Glutamatergic neuron (in vitro differentiated cells): ENCODE measurements at regions not wholly inside any gene's neighbourhood (a gene's known extent, or its start where the extent isn't known, plus 50 kb on each side); places are given as distances from the start of the nearest gene placed in this dataset.
"Not testable (repeated sequence)": the region's sequence is repeated elsewhere in the genome, so short reads cannot be mapped to it uniquely, and the experiment has no call there.

ENCODE experiments used
- DNase-seq: peaks from one replicate; pipeline ENCODE4 v3.0.0; 2022
- H3K27ac Mint-ChIP-seq: one replicate; pipeline ENCODE4 v1.8.0; 2020; ENCODE audit warnings: mild to moderate bottlenecking, mixed read lengths, inconsistent platforms; ENCODE audit not compliant: unreplicated experiment
- H3K27me3 Mint-ChIP-seq: one replicate; pipeline ENCODE4 v1.8.0; 2020; ENCODE audit warnings: mild to moderate bottlenecking, moderate library complexity, mixed read lengths, inconsistent platforms; ENCODE audit not compliant: unreplicated experiment
- H3K36me3 Mint-ChIP-seq: one replicate; pipeline ENCODE4 v1.8.0; 2020; ENCODE audit warnings: mild to moderate bottlenecking, mixed read lengths, inconsistent platforms; ENCODE audit not compliant: unreplicated experiment
- H3K4me1 Mint-ChIP-seq: one replicate; pipeline ENCODE4 v1.8.0; 2020; ENCODE audit warnings: mild to moderate bottlenecking, low read depth, mixed read lengths, inconsistent platforms; ENCODE audit not compliant: unreplicated experiment
- H3K4me3 Mint-ChIP-seq: one replicate; pipeline ENCODE4 v1.8.0; 2020; ENCODE audit warnings: mild to moderate bottlenecking, mixed read lengths, inconsistent platforms; ENCODE audit not compliant: unreplicated experiment
- H3K9me3 Mint-ChIP-seq: one replicate; pipeline ENCODE4 v1.8.0; 2020; ENCODE audit warnings: mild to moderate bottlenecking, moderate library complexity, mixed read lengths, inconsistent platforms; ENCODE audit not compliant: unreplicated experiment
- CTCF ChIP-seq: fragments of 200-600 bp; sonication (generic); IDR thresholded peaks from one replicate; pipeline ENCODE4 v1.5.0; 2021; ENCODE audit not compliant: partially characterized antibody, unreplicated experiment

GRCh38 chr11:37306563-37306962 is 708.5 kb upstream of the RAG2 start:
- Mint-ChIP-seq H3K36me3 (peaks cover 7% of the 10 kb centered on the region), H3K4me3 (no peak overlapping the region), H3K27me3 (no peaks in the 10 kb centered on the region), H3K27ac (no peak overlapping the region), H3K4me1 (no peaks in the 10 kb centered on the region), H3K9me3 (no peaks in the 10 kb centered on the region)
- TF ChIP-seq CTCF, result no peak
- DNase-seq, result no peak

DNA sequence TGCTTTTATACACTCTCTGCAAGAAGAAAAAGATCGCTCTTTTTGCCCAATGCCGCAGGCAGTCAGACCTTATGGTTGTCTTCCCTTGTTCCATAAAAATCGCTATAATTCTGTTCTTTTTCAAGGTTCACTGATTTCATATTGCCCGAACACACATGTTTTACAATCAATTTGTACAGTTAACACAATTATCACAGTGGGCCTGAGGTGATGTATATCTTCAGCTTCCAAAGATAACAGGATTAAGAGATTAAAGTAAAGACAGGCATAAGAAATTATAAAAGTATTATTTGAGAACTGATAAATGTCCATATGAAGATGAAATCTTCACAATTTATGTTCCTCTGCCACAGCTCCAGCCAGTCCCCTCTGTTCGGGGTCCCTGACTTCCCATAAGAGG is 703.4 kb upstream of the RAG2 start:
- H3K36me3 Mint-ChIP-seq, H3K27ac Mint-ChIP-seq, DNase-seq, H3K4me1 Mint-ChIP-seq, H3K27me3 Mint-ChIP-seq, H3K9me3 Mint-ChIP-seq, H3K4me3 Mint-ChIP-seq: not testable (repeated sequence)

DNA sequence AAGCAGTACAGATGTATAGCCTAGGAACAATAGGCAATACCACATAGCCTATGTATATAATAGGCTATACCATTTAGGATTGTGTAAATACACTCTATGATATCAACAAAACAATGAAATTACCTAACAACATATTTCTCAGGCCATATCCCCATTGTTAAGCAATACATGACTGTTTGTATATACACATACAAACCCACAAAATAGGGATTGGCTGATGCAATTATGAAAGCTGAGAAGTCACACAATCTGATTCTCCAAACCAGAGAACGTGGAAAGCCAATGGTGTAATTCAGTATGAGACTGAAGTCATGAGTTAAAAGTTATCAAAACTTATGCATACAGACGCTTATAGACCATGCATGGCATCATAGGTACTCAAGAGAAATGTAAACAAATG is 700.1 kb upstream of the RAG2 start:
- DNase-seq, result no peak
- Mint-ChIP-seq H3K36me3 (peaks cover 7% of the 10 kb centered on the region), H3K9me3 (peaks cover 3% of the 10 kb centered on the region), H3K27me3 (no peaks in the 10 kb centered on the region), H3K27ac (no peak overlapping the region), H3K4me3 (no peak overlapping the region), H3K4me1 (no peaks in the 10 kb centered on the region)
- no peak for TF ChIP-seq CTCF

GRCh38 chr11:37286890-37287289 is 688.9 kb upstream of the RAG2 start:
- H3K36me3 Mint-ChIP-seq, result no peaks in the 10 kb centered on the region
- H3K27ac Mint-ChIP-seq, result no peak overlapping the region
- no peaks in the 10 kb centered on the region for H3K9me3 Mint-ChIP-seq
- no peak for DNase-seq
- peaks cover 1% of the 10 kb centered on the region for H3K27me3 Mint-ChIP-seq
- no peak for TF ChIP-seq CTCF
- no peak overlapping the region for H3K4me3 Mint-ChIP-seq
- H3K4me1 Mint-ChIP-seq, result no peaks in the 10 kb centered on the region

DNA sequence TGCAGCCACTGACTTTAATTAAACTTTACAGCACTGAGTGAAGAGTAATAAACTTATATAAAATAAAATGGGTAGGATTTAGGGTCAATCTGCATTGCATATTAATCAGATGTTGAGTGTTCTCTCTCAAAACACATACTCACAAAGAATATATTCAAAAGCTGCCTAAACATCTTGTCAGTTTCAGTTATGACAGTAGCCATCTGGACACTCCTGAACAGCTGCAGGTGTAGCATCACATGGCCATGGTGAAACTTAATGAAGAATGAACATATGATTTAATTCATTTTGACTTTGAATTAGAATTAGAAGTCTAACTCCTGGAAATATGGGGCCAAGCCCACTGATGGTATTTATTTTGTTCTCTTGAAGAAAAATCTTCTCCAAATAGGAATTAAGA is 684.3 kb upstream of the RAG2 start:
- Mint-ChIP-seq H3K4me3 (no peak overlapping the region), H3K9me3 (no peaks in the 10 kb centered on the region), H3K27ac (no peak overlapping the region), H3K36me3 (no peaks in the 10 kb centered on the region), H3K4me1 (no peaks in the 10 kb centered on the region), H3K27me3 (peaks cover 1% of the 10 kb centered on the region)
- no peak for DNase-seq
- no peak for TF ChIP-seq CTCF

DNA sequence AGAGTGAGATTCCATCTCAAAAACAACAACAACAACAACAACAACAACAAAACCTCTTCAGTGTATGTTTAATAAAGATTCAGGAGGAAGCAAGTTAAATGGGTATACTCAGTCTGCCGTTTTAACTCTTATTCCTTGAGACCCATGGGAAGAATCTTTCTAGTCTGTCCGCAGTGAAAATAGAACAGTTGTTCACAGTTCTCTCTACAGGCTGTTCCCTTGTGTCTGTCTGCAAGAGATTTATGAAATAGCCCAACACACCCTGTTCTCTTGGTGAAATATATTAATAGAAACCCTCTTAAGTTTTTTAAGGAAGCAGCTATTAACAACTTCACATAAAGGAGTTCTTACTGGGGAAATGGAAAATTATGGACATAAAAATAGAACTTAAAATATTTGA is 682.2 kb upstream of the RAG2 start:
- H3K27ac Mint-ChIP-seq, result no peak overlapping the region
- H3K4me1 Mint-ChIP-seq, result no peaks in the 10 kb centered on the region
- H3K27me3 Mint-ChIP-seq, result peaks cover 1% of the 10 kb centered on the region
- H3K36me3 Mint-ChIP-seq, result no peaks in the 10 kb centered on the region
- H3K9me3 Mint-ChIP-seq, result no peaks in the 10 kb centered on the region
- no peak overlapping the region for H3K4me3 Mint-ChIP-seq
- DNase-seq, result no peak
- TF ChIP-seq CTCF, result no peak
